ENCODE measurements at regions not wholly inside any gene's neighbourhood (a gene's known extent, or its start where the extent isn't known, plus 50 kb on each side); places are given as distances from the start of the nearest gene placed in this dataset.

DNA sequence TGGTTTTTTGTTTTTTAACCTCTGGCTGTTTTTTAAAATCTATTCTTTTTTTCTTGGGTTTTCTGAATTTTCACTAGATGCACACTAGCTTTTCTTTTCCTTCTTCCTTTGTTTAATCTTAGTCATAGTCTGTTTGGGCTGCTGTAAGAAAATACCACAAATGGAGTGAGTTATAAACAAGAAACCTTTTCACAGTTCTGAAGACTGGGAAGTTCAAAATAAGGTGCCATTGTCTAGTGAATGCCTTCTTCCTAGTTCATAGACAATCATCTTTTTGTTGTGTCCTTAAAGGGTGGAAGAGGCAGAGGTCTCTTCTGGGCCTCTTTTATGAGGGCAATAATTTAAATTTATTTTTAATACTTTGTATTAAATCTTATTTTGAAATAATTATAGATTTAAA lies 532.9 kb upstream of the ANO5 start:
- H3K27me3 ChIP-seq (ENCODE audit: control insufficient read depth in 1 of 2, insufficient read depth in 2 of 2, low read length in 2 of 2): no peaks in the 10 kb centered on the region
- H4K20me1 ChIP-seq (ENCODE audit: insufficient read depth, low read length): no peaks in the 10 kb centered on the region
- no peak overlapping the region for H3K4me3 ChIP-seq (replicated peaks in 1 of 3; ENCODE audit: insufficient read depth in 1 of 3, low read depth in 2 of 3, low read length in 3 of 3)
- intact Hi-C loops (cut with micrococcal nuclease; ENCODE audit: unreplicated experiment): no loop called here
- in situ Hi-C loops (cut with HindIII; ENCODE audit: extremely low pct_ligation_motif_present, low pct_unique_long_range_greater_than_20kb): no loop called here
- no peak for ATAC-seq
- no peak overlapping the region for H2AFZ ChIP-seq (ENCODE audit: low read length)
- no peaks in the 10 kb centered on the region for H3K79me2 ChIP-seq (ENCODE audit: insufficient read depth, low read length)
- no TSS peak for BruUV-seq (replicated peaks)
- FAIRE-seq: no peak
- no peaks in the 10 kb centered on the region for H3K4me1 ChIP-seq (ENCODE audit: insufficient read depth, low read length)
- no peak overlapping the region for H3K9ac ChIP-seq (ENCODE audit: insufficient read depth, low read depth, low read length)
- ChIA-PET CTCF (ENCODE audit: low intra/inter-chr PET ratio, low total read pairs) (no interaction called here), POLR2A (no interaction called here)
- no peak overlapping the region for H3K4me2 ChIP-seq (ENCODE audit: low read depth, low read length)
- DNase-seq (ENCODE audit: low spot score): no peak
- H3K27ac ChIP-seq (ENCODE audit: extremely low read length, insufficient read depth, low read length): no peak overlapping the region
- no peaks in the 10 kb centered on the region for H3K36me3 ChIP-seq (replicated peaks in 1 of 2; ENCODE audit: control insufficient read depth in 1 of 2, insufficient read depth in 2 of 2, low read length in 2 of 2)
- TF ChIP-seq SMARCC2 (IDR thresholded peaks at IDR 0.05): no peak
- TF ChIP-seq ZNF484 (CRISPR knock-in tag; IDR thresholded peaks at IDR 0.05; ENCODE audit: borderline replicate concordance, low read depth): no peak
- TF ChIP-seq ISX (CRISPR knock-in tag; conservative IDR thresholded peaks at IDR 0.05): no peak
- TF ChIP-seq PTBP1 (IDR thresholded peaks at IDR 0.05; ENCODE audit: low read depth, low read length, poor library complexity, severe bottlenecking): no peak
- no peak for TF ChIP-seq SUZ12 (IDR thresholded peaks at IDR 0.05; ENCODE audit: low read depth, low read length)
- no peak for TF ChIP-seq KMT2B (CRISPR knock-in tag; IDR thresholded peaks at IDR 0.05)
- TF ChIP-seq KDM1A (CRISPR knock-in tag; IDR thresholded peaks at IDR 0.05): no peak
- TF ChIP-seq GPN1 (CRISPR knock-in tag; IDR thresholded peaks at IDR 0.05; ENCODE audit: borderline replicate concordance): no peak
- TF ChIP-seq DNMT3B (CRISPR knock-in tag; conservative IDR thresholded peaks at IDR 0.05): no peak
- no peak for TF ChIP-seq ZNF225 (CRISPR knock-in tag; IDR thresholded peaks at IDR 0.05)
- TF ChIP-seq ZNF572 (CRISPR knock-in tag; IDR thresholded peaks at IDR 0.05): no peak
- TF ChIP-seq HINFP (CRISPR knock-in tag; IDR thresholded peaks at IDR 0.05; ENCODE audit: low read depth): no peak
- TF ChIP-seq, protein P1, sequence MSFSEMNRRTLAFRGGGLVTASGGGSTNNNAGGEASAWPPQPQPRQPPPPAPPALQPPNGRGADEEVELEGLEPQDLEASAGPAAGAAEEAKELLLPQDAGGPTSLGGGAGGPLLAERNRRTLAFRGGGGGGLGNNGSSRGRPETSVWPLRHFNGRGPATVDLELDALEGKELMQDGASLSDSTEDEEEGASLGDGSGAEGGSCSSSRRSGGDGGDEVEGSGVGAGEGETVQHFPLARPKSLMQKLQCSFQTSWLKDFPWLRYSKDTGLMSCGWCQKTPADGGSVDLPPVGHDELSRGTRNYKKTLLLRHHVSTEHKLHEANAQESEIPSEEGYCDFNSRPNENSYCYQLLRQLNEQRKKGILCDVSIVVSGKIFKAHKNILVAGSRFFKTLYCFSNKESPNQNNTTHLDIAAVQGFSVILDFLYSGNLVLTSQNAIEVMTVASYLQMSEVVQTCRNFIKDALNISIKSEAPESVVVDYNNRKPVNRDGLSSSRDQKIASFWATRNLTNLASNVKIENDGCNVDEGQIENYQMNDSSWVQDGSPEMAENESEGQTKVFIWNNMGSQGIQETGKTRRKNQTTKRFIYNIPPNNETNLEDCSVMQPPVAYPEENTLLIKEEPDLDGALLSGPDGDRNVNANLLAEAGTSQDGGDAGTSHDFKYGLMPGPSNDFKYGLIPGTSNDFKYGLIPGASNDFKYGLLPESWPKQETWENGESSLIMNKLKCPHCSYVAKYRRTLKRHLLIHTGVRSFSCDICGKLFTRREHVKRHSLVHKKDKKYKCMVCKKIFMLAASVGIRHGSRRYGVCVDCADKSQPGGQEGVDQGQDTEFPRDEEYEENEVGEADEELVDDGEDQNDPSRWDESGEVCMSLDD (CRISPR knock-in tag; IDR thresholded peaks at IDR 0.05; ENCODE audit: borderline replicate concordance): no peak
- no peak for TF ChIP-seq CENPT (CRISPR knock-in tag; IDR thresholded peaks at IDR 0.05; ENCODE audit: low read depth)
- H3K9me3 ChIP-seq (ENCODE audit: low read length): peaks cover 6% of the 10 kb centered on the region; the same call in 1 of the 2 replicates
